Endothelial cell of umbilical vein (primary cell): ENCODE measurements at regions not wholly inside any gene's neighbourhood (a gene's known extent, or its start where the extent isn't known, plus 50 kb on each side); places are given as distances from the start of the nearest gene placed in this dataset.
"Not testable (repeated sequence)": the region's sequence is repeated elsewhere in the genome, so short reads cannot be mapped to it uniquely, and the experiment has no call there.

Experiments
- BruUV-seq: library from RNA; stranded (reverse); fragments of 400-500 nt; replicated peaks from 2 replicates; lab custom pipeline; 2021; lab: Mats Ljungman, UMichigan
- CTCF ChIA-PET: fragments of 300-600, 350-600 bp; sonication (Branson Sonifier 250); formaldehyde crosslinking; loops from one replicate; lab custom pipeline; 2021; ENCODE audit warnings: antibody characterized with exemption, inconsistent platforms; lab: Charles Lee
- POLR2A ChIA-PET: fragments of 300-600, 350-600 bp; sonication (Branson Sonifier 250); formaldehyde crosslinking; loops from one replicate; lab custom pipeline; 2021; ENCODE audit warnings: antibody characterized with exemption, inconsistent platforms; lab: Charles Lee
- DNase-seq: peaks from one replicate; pipeline ENCODE4 v3.0.0-alpha.2; 2011; ENCODE audit warnings: low read depth, low spot score
- FAIRE-seq: peaks from 2 replicates; lab custom pipeline; 2011; peaks lifted over from hg19 to GRCh38; lab: Jason Lieb, UNC
- H2AFZ ChIP-seq: 2 replicates; pipeline ENCODE4 v1.6.0; 2012; ENCODE audit warnings: low read depth, low read length, control low read depth, inconsistent platforms
- H3K27ac ChIP-seq: 2 replicates; pipeline ENCODE4 v1.5.1; 2011; ENCODE audit warnings: low read depth, mild to moderate bottlenecking, control low read depth, low read length, moderate library complexity; ENCODE audit not compliant: insufficient read depth
- H3K27me3 ChIP-seq, 2 experiments: 2 replicates each; pipeline versions ENCODE4 v1.6.0 to v1.6.1; 2011; ENCODE audit warnings: low read length in 2 of 2, mixed read lengths in 1 of 2; ENCODE audit not compliant: control insufficient read depth in 2 of 2, insufficient read depth in 2 of 2
- H3K36me3 ChIP-seq, 2 experiments: 2 replicates in 1 of 2; 3 replicates in 1 of 2; pipeline ENCODE4 v1.5.1; 2011; ENCODE audit warnings: low read length in 2 of 2, mild to moderate bottlenecking in 1 of 2, moderate library complexity in 1 of 2; ENCODE audit not compliant: control insufficient read depth in 2 of 2, insufficient read depth in 2 of 2; ENCODE audit errors: extremely low read depth in 1 of 2
- H3K4me1 ChIP-seq: 3 replicates; pipeline ENCODE4 v1.5.1; 2011; ENCODE audit warnings: mild to moderate bottlenecking, low read length; ENCODE audit not compliant: control insufficient read depth, insufficient read depth; ENCODE audit errors: extremely low read depth
- H3K4me2 ChIP-seq: 2 replicates; pipeline ENCODE4 v1.6.1; 2011; ENCODE audit warnings: low read length, control low read depth, mixed read lengths; ENCODE audit not compliant: insufficient read depth
- H3K4me3 ChIP-seq, 3 experiments: fragments of 200-600 bp in 1 of 3; sonication (generic), shearing (Covaris generic) in 1 of 3; replicated peaks in 1 of 3; 2 replicates each; pipeline ENCODE4 v1.5.1; 2011 to 2016; ENCODE audit warnings: control low read depth in 3 of 3, low read length in 3 of 3, mild to moderate bottlenecking in 2 of 3, inconsistent platforms in 1 of 3, low read depth in 1 of 3, moderate library complexity in 1 of 3; ENCODE audit not compliant: insufficient read depth in 1 of 3
- H3K79me2 ChIP-seq: 2 replicates; pipeline ENCODE4 v1.6.0; 2012; ENCODE audit warnings: low read length, inconsistent platforms; ENCODE audit not compliant: control insufficient read depth, insufficient read depth
- H3K9ac ChIP-seq: replicated peaks from 2 replicates; pipeline ENCODE3; 2011; ENCODE audit warnings: low read length, control low read depth; ENCODE audit not compliant: insufficient read depth; ENCODE audit errors: extremely low read depth
- H3K9me1 ChIP-seq: replicated peaks from 3 replicates; pipeline ENCODE4 v1.6.0; 2011; ENCODE audit warnings: mild to moderate bottlenecking, low read length; ENCODE audit not compliant: control insufficient read depth, insufficient read depth; ENCODE audit errors: extremely low read depth
- H3K9me3 ChIP-seq: replicated peaks from 2 replicates; pipeline ENCODE4 v1.5.1; 2012; ENCODE audit warnings: low read length, inconsistent platforms; ENCODE audit not compliant: control insufficient read depth, insufficient read depth
- H4K20me1 ChIP-seq: replicated peaks from 2 replicates; pipeline ENCODE3; 2011; ENCODE audit warnings: mild to moderate bottlenecking, low read length; ENCODE audit not compliant: control insufficient read depth, insufficient read depth; ENCODE audit errors: extremely low read depth
- CTCF ChIP-seq, 2 donors: IDR thresholded peaks; 1 replicate in 1 of 2; 2 replicates in 1 of 2; pipeline ENCODE4 v1.5.1; 2011; ENCODE audit warnings: low read length in 2 of 2, mild to moderate bottlenecking in 2 of 2, moderate library complexity in 2 of 2, control low read depth in 1 of 2, inconsistent platforms in 1 of 2, low read depth in 1 of 2; ENCODE audit not compliant: insufficient read depth in 1 of 2; ENCODE audit errors: extremely low read depth in 1 of 2
- EZH2 ChIP-seq: IDR thresholded peaks from 2 replicates; pipeline ENCODE4 v1.6.1; 2012; ENCODE audit warnings: borderline replicate concordance, low read depth, mild to moderate bottlenecking, moderate library complexity, low read length, inconsistent platforms; ENCODE audit not compliant: severe bottlenecking
- FOS ChIP-seq: IDR thresholded peaks from 2 replicates; pipeline ENCODE4 v1.6.1; 2011; ENCODE audit warnings: mild to moderate bottlenecking, low read length, moderate library complexity, borderline replicate concordance; ENCODE audit not compliant: insufficient read depth
- GATA2 ChIP-seq: IDR thresholded peaks from 2 replicates; pipeline ENCODE4 v1.7.0; 2011; ENCODE audit warnings: low read depth, mild to moderate bottlenecking, moderate library complexity, mixed read lengths, low read length; ENCODE audit not compliant: insufficient read length, insufficient read depth
- JUN ChIP-seq: IDR thresholded peaks from 2 replicates; pipeline ENCODE4 v1.6.1; 2011; ENCODE audit warnings: borderline replicate concordance, low read depth; ENCODE audit not compliant: insufficient read length, insufficient read depth
- MAX ChIP-seq: IDR thresholded peaks from 2 replicates; pipeline ENCODE4 v1.6.1; 2011; ENCODE audit not compliant: insufficient read depth, insufficient read length
- MYC ChIP-seq: IDR thresholded peaks from one replicate; pipeline ENCODE4 v1.6.1; 2011; ENCODE audit warnings: mild to moderate bottlenecking, low read depth, low read length
- POLR2A ChIP-seq: IDR thresholded peaks from 2 replicates; pipeline ENCODE4 v1.6.1; 2012; ENCODE audit warnings: low read depth, mild to moderate bottlenecking, control low read depth, low read length
- POLR2AphosphoS5 ChIP-seq: IDR thresholded peaks from 2 replicates; pipeline ENCODE4 v1.6.1; 2012; ENCODE audit warnings: low read depth, mild to moderate bottlenecking, control low read depth, low read length, moderate library complexity; ENCODE audit not compliant: insufficient read depth
- dilution Hi-C: fragments of 300-500 bp; cut with MboI; formaldehyde crosslinking; loops from one replicate; pipeline ENCODE4 v1.15.0; 2019; ENCODE audit warnings: low sequenced_read_pairs; ENCODE audit not compliant: extremely low pct_ligation_motif_present
- intact Hi-C: fragments of 100-400 bp; cut with micrococcal nuclease; formaldehyde crosslinking; loops from one replicate; pipeline ENCODE4 v1.10.0; 2022

- TF ChIP-seq JUN (no peak), EZH2 (no peak), MYC (no peak), FOS (no peak), POLR2AphosphoS5 (no peak)
- dilution Hi-C loops (no loop called here), intact Hi-C loops (no loop called here)
- H3K79me2 ChIP-seq: no peaks in the 10 kb centered on the region
- H3K9me1 ChIP-seq: no peaks in the 10 kb centered on the region
- FAIRE-seq: no peak
- no peak overlapping the region for H3K9ac ChIP-seq
- no peaks in the 10 kb centered on the region for H4K20me1 ChIP-seq
- H3K4me2 ChIP-seq: no peak overlapping the region
- no TSS peak for BruUV-seq
- no peaks in the 10 kb centered on the region for H3K27me3 ChIP-seq
- no peaks in the 10 kb centered on the region for H3K9me3 ChIP-seq
- DNase-seq: no peak
- POLR2A ChIA-PET: no interaction called here
- no peaks in the 10 kb centered on the region for H3K36me3 ChIP-seq
- no peaks in the 10 kb centered on the region for H3K4me1 ChIP-seq
- H3K4me3 ChIP-seq: no peak overlapping the region
- CTCF ChIA-PET: no interaction called here
- no peak overlapping the region for H3K27ac ChIP-seq
- no peak overlapping the region for H2AFZ ChIP-seq
Observed at GRCh38 chr11:134987223-134987768, 575.3 kb upstream of the B3GAT1 start.

- no peaks in the 10 kb centered on the region for H3K9me1 ChIP-seq
- ChIA-PET POLR2A (no interaction called here), CTCF (no interaction called here)
- H3K9me3 ChIP-seq: no peaks in the 10 kb centered on the region
- no peak overlapping the region for H3K4me3 ChIP-seq
- DNase-seq: no peak
- no peaks in the 10 kb centered on the region for H3K36me3 ChIP-seq
- BruUV-seq: no TSS peak
- no peak overlapping the region for H3K4me2 ChIP-seq
- H3K27ac ChIP-seq: no peak overlapping the region
- no peak for TF ChIP-seq MYC
- no peak for TF ChIP-seq EZH2
- no peak for TF ChIP-seq JUN
- TF ChIP-seq CTCF (IDR thresholded peaks at IDR 0.05; ENCODE audit: extremely low read depth in 1 of 2, insufficient read depth in 1 of 2, low read depth in 1 of 2, low read length in 2 of 2): no peak
- TF ChIP-seq POLR2A: no peak
- no peak for TF ChIP-seq FOS
- no peak for TF ChIP-seq POLR2AphosphoS5
- TF ChIP-seq GATA2: no peak
- TF ChIP-seq MAX: no peak
- no peaks in the 10 kb centered on the region for H4K20me1 ChIP-seq
- intact Hi-C loops: no loop called here
- H3K79me2 ChIP-seq: no peaks in the 10 kb centered on the region
- dilution Hi-C loops: no loop called here
- no peak overlapping the region for H2AFZ ChIP-seq
- H3K9ac ChIP-seq: no peak overlapping the region
- FAIRE-seq: no peak
- no peaks in the 10 kb centered on the region for H3K4me1 ChIP-seq
- no peaks in the 10 kb centered on the region for H3K27me3 ChIP-seq
Observed at GRCh38 chr11:134984421-134984820, 572.4 kb upstream of the B3GAT1 start.

- intact Hi-C loops, dilution Hi-C loops, POLR2A ChIA-PET: not testable (repeated sequence)
Observed at GRCh38 chr11:134982432-134982831, 570.4 kb upstream of the B3GAT1 start.

More at GRCh38 chr11:134982432-134982831, 570.4 kb upstream of the B3GAT1 start:
- H4K20me1 ChIP-seq, H3K9me3 ChIP-seq, H3K4me1 ChIP-seq, H3K9me1 ChIP-seq, BruUV-seq, CTCF ChIA-PET, H3K4me2 ChIP-seq, H3K36me3 ChIP-seq, DNase-seq, H3K27me3 ChIP-seq, H3K27ac ChIP-seq, FAIRE-seq, H3K9ac ChIP-seq, H3K79me2 ChIP-seq, H2AFZ ChIP-seq, H3K4me3 ChIP-seq: not testable (repeated sequence)
